Left forelimb (tissue), 1 donor: ENCODE measurements at regions not wholly inside any gene's neighbourhood (a gene's known extent, or its start where the extent isn't known, plus 50 kb on each side); places are given as distances from the start of the nearest gene placed in this dataset.

Experiments used
- DNase-seq: peaks from one replicate; pipeline ENCODE4 v3.0.0-alpha.2; 2018; ENCODE audit warnings: low spot score

DNA sequence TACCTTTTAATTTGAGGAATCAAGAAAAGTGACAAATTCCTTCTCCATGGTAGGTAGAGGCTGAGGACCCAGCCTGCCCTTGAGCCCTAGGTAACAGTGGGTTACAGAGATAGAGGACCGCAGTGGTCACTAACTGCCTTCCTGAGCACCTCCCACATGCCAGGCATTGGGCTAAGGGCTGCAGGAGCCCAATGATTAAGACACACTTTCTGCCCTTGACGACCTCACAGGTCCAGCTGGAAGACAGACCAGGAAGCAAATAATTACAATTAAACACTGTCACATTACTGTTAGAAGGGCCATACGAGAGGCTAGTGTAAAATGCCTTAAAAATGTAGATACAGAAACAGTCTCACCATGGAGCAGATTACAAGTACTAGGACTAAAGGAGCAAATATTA is 156.8 kb upstream of the NFE2L3 start:
- DNase-seq, result no peak

GRCh38 chr7:25996006-25996408 is 156.0 kb upstream of the NFE2L3 start:
- no peak for DNase-seq

GRCh38 chr7:25998499-25998898 is 153.5 kb upstream of the NFE2L3 start:
- DNase-seq, result no peak

DNA sequence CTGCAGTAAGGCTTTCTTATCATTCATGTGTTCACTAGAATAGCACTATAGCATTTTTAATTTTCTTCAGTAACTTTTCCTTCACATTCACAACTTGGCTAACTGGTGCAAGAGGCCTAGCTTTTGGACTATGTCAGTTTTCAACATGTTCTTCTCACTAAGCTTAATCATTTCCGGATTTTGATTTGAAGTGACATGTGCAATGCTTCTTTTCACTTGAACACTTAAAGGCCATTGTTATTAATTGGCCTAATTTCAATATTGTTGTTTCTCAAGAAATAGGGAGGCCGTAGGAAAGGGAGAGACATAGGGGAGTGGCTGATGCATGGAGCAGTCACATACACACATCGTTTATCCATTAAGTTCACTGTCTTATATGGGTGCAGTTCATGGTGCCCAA is 151.2 kb upstream of the NFE2L3 start:
- DNase-seq, result no peak

DNA sequence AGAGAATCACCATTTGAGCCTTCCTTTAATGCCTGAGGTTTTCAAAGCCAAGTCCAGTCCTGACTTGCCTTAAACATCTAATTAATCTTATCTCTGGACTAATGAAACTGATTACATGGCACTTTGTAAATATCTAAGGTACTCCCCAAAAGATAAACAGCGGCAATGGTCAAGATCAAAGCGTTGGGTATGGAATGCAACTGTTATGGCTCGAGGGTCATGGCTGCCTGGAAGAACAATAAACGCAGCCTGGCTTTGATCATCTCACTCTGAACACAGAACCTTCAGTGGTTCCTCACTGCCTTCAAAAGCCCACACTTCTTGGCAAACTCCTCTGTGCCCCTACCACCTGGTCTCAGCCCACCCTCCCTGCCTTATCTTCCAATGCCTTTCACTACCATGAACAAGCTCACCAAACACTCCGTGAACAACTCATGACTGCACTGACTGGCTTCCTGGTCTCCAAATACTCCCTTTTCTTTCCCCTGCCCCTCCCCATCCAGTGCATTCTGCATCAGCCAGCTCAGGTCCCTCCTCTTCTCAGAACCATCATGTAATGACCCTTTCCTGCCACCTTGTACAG is 150.2 kb upstream of the NFE2L3 start:
- DNase-seq, result no peak

GRCh38 chr7:26005683-26006410 is 146.2 kb upstream of the NFE2L3 start:
- DNase-seq, result no peak

DNA sequence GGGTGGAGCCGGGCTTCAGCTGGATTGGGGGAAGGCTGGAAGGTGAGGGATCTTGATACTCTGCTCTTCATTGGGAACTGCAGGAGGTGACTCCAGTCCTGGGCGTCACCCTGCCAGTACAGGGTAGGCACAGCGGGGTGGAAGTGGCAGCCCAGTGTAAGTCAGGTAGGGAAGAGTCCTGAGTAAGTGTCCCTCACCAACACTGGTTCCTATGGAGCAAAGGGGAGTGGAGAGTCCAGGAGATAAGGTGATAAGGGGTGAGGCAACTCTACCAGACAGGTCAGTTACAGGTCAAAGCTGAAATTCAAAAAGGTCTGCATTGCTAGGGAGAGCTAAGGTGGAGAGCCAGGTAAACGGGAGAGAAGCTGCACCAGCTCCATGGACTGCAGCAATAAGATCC is 145.6 kb upstream of the NFE2L3 start:
- no peak for DNase-seq

DNA sequence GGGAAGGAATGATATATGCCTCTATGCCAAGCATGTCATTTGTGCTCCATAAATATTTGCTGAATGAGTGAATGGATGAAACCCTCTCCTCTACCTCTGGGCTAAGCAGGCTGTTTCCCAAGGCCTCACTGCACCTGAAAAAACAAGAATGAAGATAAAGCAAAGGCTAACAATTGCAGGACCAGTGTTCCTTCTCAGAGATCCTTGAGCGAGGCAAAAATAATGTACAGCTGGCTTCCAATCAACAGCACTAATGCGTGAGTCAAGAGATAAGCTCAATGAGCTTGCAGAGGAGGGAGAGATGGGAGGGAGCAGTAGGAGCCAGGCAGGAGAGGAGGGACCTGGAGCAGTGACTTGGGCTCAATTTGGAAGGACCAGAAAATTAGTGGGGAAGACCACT is 144.5 kb upstream of the NFE2L3 start:
- no peak for DNase-seq

GRCh38 chr7:26008428-26008827 is 143.6 kb upstream of the NFE2L3 start:
- DNase-seq, result no peak

GRCh38 chr7:26011039-26011696 is 140.8 kb upstream of the NFE2L3 start:
- DNase-seq, result no peak

DNA sequence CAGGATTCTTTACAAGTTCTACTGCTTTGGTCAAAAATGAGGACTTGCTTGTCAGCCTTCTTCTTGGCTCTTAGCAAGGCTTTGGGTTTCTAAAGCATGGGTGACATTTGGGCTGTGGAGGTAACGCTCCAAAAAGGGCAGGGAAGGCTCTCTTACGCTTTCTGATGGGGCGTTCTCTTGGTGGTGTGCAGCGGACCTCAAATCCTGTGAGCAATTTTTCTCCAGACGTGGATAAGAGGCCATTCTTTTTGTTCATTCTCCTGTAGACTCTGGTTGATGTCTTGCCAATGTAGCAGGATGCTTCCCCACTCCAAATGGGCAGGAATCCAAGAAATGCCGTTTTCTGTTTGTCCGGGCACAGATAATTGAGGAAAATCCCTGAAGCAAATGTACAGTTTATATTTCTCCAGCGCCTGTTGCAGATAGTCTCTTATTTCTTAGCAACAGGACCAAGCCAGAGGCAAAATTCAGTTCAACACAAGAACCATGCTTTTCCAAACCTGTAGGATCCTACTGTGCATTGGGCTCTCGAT is 138.4 kb upstream of the NFE2L3 start:
- DNase-seq, result no peak

- DNase-seq, result no peak
These were observed 129.0 kb upstream of the NFE2L3 start for GRCh38 chr7:26022982-26023381.

DNA sequence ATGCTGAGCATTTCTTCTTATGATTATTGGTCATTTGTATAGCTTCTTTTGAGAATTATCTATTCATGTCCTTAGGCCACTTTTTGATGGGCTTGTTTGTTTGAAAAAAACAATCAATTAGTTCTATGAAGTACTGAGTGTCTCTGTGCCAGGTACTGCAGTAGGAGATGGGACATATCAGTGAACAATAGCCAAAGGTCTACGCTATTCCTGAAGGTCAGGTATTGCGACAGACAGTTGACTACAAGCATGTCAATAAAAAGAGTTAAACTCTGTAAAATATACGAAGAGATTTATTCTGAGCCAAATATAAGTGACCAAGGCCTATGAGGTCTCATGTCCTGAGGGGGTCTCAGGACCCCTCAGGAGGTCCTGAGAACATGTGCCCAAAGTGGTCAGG is 122.1 kb upstream of the NFE2L3 start:
- no peak for DNase-seq

DNA sequence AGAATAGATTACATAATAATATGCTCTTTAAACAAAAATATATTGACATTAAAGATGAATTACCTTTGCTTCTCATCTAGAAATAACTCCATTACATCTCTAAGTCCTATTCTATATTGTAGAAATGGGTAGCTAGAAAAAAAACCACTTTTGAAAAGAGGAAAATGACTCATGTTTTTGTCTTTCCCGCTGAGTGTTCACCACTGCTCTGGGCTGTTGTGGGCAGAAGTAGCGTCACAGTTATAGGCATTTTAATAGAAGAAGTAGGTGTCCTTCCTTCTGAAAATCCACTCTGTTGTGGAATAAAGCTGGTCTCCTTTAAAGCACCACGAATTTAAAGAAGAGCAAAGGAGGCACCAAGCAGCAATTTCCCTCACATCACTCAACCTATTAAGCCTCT is 117.6 kb upstream of the NFE2L3 start:
- no peak for DNase-seq

- no peak for DNase-seq
These were observed 116.4 kb upstream of the NFE2L3 start for GRCh38 chr7:26035552-26035951.

DNA sequence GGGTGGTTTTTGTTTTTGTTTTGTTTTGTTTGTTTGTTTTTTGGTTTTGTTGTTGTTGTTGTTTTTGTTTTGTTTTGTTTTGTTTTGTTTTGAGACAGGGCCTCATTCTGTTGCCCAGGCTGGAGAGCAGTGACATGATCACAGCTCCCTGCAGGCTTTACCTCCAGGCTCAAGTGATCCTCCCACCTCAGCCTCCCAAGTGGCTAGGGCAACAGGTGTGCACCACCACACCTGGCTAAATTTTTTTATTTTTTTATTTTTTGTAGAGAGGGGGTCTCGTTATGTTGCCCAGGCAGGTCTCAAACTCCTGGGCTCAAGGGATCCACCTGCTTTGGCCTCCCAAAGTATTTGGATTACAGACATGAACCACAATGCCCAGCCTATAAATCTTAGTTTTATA is 115.9 kb upstream of the NFE2L3 start:
- no peak for DNase-seq

- DNase-seq, result no peak
These were observed 113.6 kb upstream of the NFE2L3 start for GRCh38 chr7:26038201-26038990.

GRCh38 chr7:26040085-26040484 is 111.9 kb upstream of the NFE2L3 start:
- no peak for DNase-seq

DNA sequence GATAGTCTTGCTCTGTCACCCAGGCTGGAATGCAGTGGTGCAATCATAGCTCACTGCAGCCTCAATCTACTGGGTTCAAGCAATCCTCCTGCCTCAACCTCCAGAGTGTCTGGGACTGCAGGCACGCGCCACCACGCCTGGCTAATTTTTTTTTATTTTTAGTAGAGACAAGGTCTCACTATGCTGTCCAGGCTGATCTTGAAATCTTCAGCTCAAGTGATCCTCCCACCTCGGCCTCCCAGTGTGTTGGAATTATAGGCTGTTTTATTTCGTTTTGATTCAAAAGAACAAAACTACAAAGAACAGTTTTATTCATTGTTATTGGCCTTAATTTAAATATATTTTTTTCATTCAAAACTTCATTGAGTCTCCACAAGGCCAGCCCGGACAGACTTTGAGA is 109.8 kb upstream of the NFE2L3 start:
- no peak for DNase-seq

DNA sequence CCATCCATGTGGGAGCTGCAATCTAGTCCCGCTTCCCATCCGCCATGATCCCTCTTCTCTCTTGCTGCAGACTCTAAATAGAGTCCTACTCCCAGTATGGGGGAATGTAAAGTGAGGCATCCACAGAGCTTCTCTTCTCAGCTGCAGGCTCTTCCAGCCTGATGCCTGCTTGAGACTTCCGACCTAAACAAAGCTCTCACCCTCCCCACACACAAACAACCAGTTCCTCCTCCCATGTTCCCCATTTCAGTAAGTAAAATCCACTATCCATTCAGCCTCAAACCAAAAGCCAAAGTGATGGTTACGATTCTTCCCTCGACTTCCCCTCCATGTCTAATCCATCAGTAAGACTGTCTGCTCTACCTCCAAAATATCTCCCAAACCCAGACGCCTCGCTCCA is 108.2 kb upstream of the NFE2L3 start:
- no peak for DNase-seq

GRCh38 chr7:26044320-26044719 is 107.7 kb upstream of the NFE2L3 start:
- DNase-seq, result no peak

DNA sequence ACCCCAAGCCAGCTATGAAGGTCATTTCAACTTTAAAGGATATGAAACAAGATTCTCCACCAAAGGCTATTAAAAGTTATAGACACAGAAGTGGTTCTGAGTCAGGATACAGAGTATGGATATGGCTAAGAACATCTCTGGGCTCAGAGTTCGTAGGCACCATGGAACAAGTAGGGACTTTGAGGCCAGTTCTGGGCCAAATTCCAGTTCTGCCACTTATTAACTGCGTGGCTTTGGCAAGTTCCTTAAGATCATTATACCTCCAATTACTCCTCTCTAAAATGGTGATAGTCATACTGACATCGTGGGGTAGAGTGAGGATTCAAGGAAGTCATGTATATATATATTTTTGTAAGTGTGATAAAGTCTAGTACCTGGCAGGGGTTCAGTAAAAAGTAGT is 105.8 kb upstream of the NFE2L3 start:
- no peak for DNase-seq

GRCh38 chr7:26046878-26047277 is 105.1 kb upstream of the NFE2L3 start:
- no peak for DNase-seq
